ENCODE measurements at regions not wholly inside any gene's neighbourhood (a gene's known extent, or its start where the extent isn't known, plus 50 kb on each side); places are given as distances from the start of the nearest gene placed in this dataset.
A peak's percentile ranks its signal among the peaks of the same experiment; 100 is the strongest.

DNA sequence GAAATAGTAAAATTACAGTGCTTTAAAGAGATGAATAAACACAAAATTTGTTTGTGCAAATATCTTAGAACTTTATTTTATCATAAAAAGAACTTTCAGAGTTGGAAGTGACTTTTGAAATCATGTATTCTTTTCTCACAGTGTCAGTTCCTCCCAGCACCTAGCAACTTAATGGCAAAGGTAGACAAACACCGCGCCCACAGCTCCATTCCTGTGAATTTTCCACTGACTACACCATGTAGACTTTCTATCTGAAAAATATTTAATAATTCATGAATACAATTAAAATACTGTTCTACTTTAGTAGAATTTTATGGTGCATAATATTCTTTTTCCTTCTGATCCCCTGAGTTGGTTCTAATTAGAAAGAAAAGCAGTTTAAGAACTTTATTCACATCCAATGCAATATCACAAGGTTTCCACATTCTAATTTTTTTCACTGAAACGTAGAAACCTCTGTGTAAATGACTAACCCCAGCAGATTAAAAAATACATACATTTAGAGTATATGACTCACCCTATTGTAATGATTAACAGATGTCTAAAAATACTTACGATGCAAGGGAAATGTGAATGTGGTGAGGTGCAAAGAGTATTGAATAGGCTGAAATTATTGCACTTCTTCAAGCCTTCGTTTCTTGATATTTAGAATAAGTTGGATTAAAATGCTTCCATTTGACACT is 218.2 kb upstream of the CCDC179 start:
- DNase-seq (ENCODE audit: low read depth) = peak; percentile 23
- H3K4me3 ChIP-seq (replicated peaks; ENCODE audit: low read depth, low read length) = no peak overlapping the region
- TF ChIP-seq, protein P1, sequence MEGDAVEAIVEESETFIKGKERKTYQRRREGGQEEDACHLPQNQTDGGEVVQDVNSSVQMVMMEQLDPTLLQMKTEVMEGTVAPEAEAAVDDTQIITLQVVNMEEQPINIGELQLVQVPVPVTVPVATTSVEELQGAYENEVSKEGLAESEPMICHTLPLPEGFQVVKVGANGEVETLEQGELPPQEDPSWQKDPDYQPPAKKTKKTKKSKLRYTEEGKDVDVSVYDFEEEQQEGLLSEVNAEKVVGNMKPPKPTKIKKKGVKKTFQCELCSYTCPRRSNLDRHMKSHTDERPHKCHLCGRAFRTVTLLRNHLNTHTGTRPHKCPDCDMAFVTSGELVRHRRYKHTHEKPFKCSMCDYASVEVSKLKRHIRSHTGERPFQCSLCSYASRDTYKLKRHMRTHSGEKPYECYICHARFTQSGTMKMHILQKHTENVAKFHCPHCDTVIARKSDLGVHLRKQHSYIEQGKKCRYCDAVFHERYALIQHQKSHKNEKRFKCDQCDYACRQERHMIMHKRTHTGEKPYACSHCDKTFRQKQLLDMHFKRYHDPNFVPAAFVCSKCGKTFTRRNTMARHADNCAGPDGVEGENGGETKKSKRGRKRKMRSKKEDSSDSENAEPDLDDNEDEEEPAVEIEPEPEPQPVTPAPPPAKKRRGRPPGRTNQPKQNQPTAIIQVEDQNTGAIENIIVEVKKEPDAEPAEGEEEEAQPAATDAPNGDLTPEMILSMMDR (IDR thresholded peaks at IDR 0.05; ENCODE audit: low read length, missing control alignments) = no peak

DNA sequence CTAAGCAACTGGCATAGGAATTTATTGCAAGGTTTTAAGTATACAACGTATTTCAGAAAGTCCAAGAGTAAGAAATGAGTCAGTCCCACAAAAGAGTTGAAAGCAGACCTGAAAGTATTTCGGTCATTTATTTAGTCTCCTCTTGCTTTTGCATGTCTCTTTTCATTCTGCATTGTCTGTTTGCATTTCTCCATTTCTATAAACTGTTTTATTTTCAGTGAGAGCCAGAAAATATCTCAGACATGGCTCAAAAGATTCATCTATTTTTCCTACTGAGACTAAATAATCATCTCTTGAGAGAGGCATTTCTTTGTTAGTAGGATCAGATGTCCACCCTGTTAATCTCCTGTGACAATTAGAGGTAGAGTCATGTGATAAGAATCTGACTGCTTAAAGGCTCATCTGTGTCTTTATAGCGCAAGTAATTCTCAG is 219.1 kb upstream of the CCDC179 start:
- H3K4me3 ChIP-seq (replicated peaks; ENCODE audit: low read depth, low read length) = no peak overlapping the region
- TF ChIP-seq, protein P1 (IDR thresholded peaks at IDR 0.05; ENCODE audit: low read length, missing control alignments) = no peak
- DNase-seq (ENCODE audit: low read depth) = no peak

DNA sequence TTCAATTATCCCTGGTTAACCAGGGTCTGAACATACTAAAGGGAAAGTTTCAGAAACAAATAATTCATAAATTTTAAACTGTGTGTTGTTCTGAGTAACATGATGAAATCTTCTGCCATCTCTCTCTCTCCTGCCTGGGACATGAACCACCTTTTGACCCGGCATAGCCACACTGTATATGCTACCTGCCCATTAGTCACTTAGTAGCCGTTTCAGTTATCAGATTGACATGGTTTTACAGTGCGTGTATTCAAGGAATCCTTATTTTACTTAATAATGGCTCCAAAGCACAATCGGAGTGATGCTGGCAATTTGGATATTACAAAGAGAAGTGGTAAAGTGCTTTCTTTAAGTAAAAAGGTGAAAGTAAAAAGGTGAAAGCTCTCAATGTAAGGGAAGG is 227.1 kb upstream of the CCDC179 start:
- H3K4me3 ChIP-seq (replicated peaks; ENCODE audit: low read depth, low read length) = no peak overlapping the region
- DNase-seq (ENCODE audit: low read depth) = no peak
- TF ChIP-seq, protein P1 (IDR thresholded peaks at IDR 0.05; ENCODE audit: low read length, missing control alignments) = no peak

DNA sequence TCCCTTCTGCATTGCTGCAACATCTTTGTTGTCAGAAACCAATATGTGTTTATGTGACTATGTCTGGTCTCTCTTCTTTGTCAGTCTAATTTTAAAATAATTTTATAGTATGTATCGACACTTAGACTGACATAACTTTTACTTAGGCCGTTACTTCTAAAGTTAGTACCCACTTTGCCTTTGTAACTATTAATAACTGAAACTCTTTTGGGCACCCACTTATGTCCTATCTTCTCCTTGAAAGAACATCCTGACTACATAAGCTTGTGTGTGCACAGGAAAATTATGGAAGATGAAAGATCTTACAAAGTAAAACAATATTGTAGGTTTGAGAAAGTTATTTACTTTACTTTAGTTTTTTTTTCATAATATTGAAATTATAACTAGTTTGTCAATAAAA is 230.4 kb upstream of the CCDC179 start:
- TF ChIP-seq, protein P1 (IDR thresholded peaks at IDR 0.05; ENCODE audit: low read length, missing control alignments) = no peak
- no peak for DNase-seq (ENCODE audit: low read depth)
- H3K4me3 ChIP-seq (replicated peaks; ENCODE audit: low read depth, low read length) = no peak overlapping the region

DNA sequence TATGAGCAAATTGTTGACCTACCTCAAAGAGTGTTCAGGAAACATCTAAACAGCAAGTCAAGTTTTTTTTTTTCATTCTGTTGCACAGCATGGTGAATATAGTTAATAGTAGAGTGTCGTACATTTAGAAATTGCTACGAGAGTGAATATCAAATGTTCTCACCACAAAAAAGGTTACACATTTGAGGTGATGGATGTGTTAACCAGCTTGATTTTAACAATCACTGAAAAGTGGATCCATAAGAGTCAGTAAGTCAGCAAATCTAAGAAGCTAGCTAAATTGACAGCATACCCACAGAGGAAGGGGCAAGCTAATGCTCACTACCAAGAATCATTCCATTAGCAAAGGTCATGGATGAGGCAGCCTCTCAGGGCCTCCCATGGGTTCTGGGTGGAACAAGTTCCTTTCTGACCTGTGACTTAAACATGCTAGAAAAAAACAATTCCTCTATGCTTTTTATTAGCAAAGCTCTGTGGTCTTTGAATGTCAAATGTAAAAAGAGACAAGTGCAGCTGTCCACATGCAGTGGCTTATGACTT is 235.4 kb upstream of the CCDC179 start:
- TF ChIP-seq, protein P1 (IDR thresholded peaks at IDR 0.05; ENCODE audit: low read length, missing control alignments) = no peak
- no peak overlapping the region for H3K4me3 ChIP-seq (replicated peaks; ENCODE audit: low read depth, low read length)
- no peak for DNase-seq (ENCODE audit: low read depth)

DNA sequence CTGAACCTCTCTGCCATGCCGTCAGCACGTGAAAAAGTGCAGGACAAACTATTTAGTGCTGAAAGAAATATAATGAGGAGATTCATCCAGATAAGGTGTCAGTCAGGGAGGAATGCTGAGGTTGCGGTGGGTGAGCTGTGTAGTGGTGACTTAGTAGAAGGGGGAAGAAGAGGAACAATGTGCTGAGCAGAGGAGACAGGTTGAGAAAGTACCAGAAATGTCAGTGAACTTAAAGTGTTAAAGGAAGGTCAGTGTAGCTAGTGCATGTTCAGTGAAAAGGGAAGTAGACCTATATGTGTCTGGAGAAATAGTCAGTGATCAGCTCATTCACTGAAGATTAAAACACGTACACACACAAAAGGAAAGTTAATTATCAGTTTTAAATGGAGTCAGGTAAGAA is 237.6 kb upstream of the CCDC179 start:
- no peak for DNase-seq (ENCODE audit: low read depth)
- TF ChIP-seq, protein P1 (IDR thresholded peaks at IDR 0.05; ENCODE audit: low read length, missing control alignments) = no peak
- no peak overlapping the region for H3K4me3 ChIP-seq (replicated peaks; ENCODE audit: low read depth, low read length)

DNA sequence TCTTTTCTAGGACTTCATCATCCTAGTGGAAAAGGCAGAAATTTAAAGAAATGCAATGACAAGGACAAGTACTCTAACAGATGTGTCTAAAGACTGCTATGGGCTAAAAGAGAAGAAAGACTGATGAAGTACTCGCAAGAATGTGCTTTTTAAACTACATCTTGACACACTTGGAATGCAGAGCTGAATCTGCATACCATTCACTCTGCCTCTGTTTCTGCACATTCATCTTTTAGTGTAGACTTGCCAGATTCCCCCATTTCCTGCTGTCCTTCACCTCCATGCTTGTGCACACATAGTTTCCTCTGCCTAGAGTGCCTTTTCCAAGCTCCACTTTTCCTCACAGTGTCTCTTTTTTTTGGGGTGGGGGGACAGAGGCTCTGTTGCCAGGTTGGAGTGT is 239.0 kb upstream of the CCDC179 start:
- TF ChIP-seq, protein P1 (IDR thresholded peaks at IDR 0.05; ENCODE audit: low read length, missing control alignments) = no peak
- H3K4me3 ChIP-seq (replicated peaks; ENCODE audit: low read depth, low read length) = no peak overlapping the region
- no peak for DNase-seq (ENCODE audit: low read depth)

All from fibroblast of pulmonary artery (primary cell).